SK-N-SH treated with all-trans-retinoic acid at 6 μM for 48 hours (cell line): ENCODE measurements at regions not wholly inside any gene's neighbourhood (a gene's known extent, or its start where the extent isn't known, plus 50 kb on each side); places are given as distances from the start of the nearest gene placed in this dataset.

Experiments
- ARNTL ChIP-seq: fragments of 450-650 bp; formaldehyde crosslinking; IDR thresholded peaks from 2 replicates; pipeline ENCODE4 v1.5.0; 2020; ENCODE audit warnings: low read depth, mild to moderate bottlenecking, moderate library complexity, borderline replicate concordance
- CREB5 ChIP-seq: fragments of 250-450 bp; sonication (Bioruptor Pico); IDR thresholded peaks from 2 replicates; pipeline ENCODE4 v1.5.1; 2020; ENCODE audit warnings: low read depth, mild to moderate bottlenecking, moderate library complexity
- PATZ1 ChIP-seq: fragments of 250-450 bp; sonication (Bioruptor Pico); IDR thresholded peaks from 2 replicates; pipeline ENCODE4 v1.8.0; 2020; ENCODE audit warnings: mild to moderate bottlenecking, moderate library complexity, borderline replicate concordance
- PPARA ChIP-seq: fragments of 250-450 bp; sonication (Bioruptor Pico); IDR thresholded peaks from 2 replicates; pipeline ENCODE4 v1.5.0; 2020; ENCODE audit warnings: mild to moderate bottlenecking, borderline replicate concordance
- ZFP30 ChIP-seq: fragments of 450-650 bp; formaldehyde crosslinking; IDR thresholded peaks from 2 replicates; pipeline ENCODE4 v1.5.0; 2022; ENCODE audit warnings: mild to moderate bottlenecking, moderate library complexity

- TF ChIP-seq ZFP30 (CRISPR knock-in tag) (no peak), PPARA (CRISPR knock-in tag) (no peak), CREB5 (CRISPR knock-in tag) (no peak), PATZ1 (CRISPR knock-in tag) (no peak), ARNTL (CRISPR knock-in tag) (no peak)
These were observed 201.8 kb downstream of the OSR1 start for GRCh38 chr2:19156646-19157045.
